Keratinocyte (primary cell): ENCODE measurements at regions not wholly inside any gene's neighbourhood (a gene's known extent, or its start where the extent isn't known, plus 50 kb on each side); places are given as distances from the start of the nearest gene placed in this dataset.

Experiments
- DNase-seq: peaks from one replicate; pipeline ENCODE4 v3.0.0-alpha.2; 2011; ENCODE audit warnings: low read depth, missing footprints, low spot score
- FAIRE-seq: peaks from 2 replicates; lab custom pipeline; 2011; peaks lifted over from hg19 to GRCh38; lab: Jason Lieb, UNC
- H2AFZ ChIP-seq: 2 replicates; pipeline ENCODE4 v1.6.0; 2012; ENCODE audit warnings: low read length, control low read depth, inconsistent platforms; ENCODE audit not compliant: control insufficient read depth
- H3K27ac ChIP-seq: 2 replicates; pipeline ENCODE4 v1.5.1; 2011; ENCODE audit warnings: low read length; ENCODE audit not compliant: control insufficient read depth, insufficient read depth
- H3K27me3 ChIP-seq: 3 replicates; pipeline ENCODE4 v1.6.0; 2011; ENCODE audit warnings: low read length; ENCODE audit not compliant: control insufficient read depth, insufficient read depth; ENCODE audit errors: extremely low read depth
- H3K36me3 ChIP-seq, 2 experiments: 2 replicates in 1 of 2; 3 replicates in 1 of 2; pipeline ENCODE4 v1.5.1; 2011; ENCODE audit warnings: low read length in 2 of 2, mild to moderate bottlenecking in 1 of 2; ENCODE audit not compliant: control insufficient read depth in 2 of 2, insufficient read depth in 2 of 2; ENCODE audit errors: extremely low read depth in 1 of 2
- H3K4me1 ChIP-seq: 3 replicates; pipeline ENCODE4 v1.5.1; 2011; ENCODE audit warnings: low read length; ENCODE audit not compliant: control insufficient read depth, insufficient read depth; ENCODE audit errors: extremely low read depth
- H3K4me2 ChIP-seq: 3 replicates; pipeline ENCODE4 v1.6.0; 2011; ENCODE audit warnings: low read depth, low read length; ENCODE audit not compliant: control insufficient read depth, insufficient read depth; ENCODE audit errors: extremely low read depth
- H3K4me3 ChIP-seq, 3 experiments: fragments of 200-600 bp in 1 of 3; sonication (generic) in 1 of 3; 2 replicates in 2 of 3; 3 replicates in 1 of 3; pipeline ENCODE4 v1.5.1; 2011 to 2016; ENCODE audit warnings: low read length in 3 of 3, mild to moderate bottlenecking in 3 of 3, control low read depth in 2 of 3, inconsistent platforms in 1 of 3, low read depth in 1 of 3, mixed read lengths in 1 of 3, mixed run types in 1 of 3, moderate library complexity in 1 of 3; ENCODE audit not compliant: control insufficient read depth in 2 of 3, insufficient read depth in 2 of 3; ENCODE audit errors: extremely low read depth in 1 of 3
- H3K79me2 ChIP-seq: 2 replicates; pipeline ENCODE4 v1.6.0; 2012; ENCODE audit warnings: low read length; ENCODE audit not compliant: control insufficient read depth, insufficient read depth
- H3K9ac ChIP-seq: 3 replicates; pipeline ENCODE4 v1.6.0; 2011; ENCODE audit warnings: low read length; ENCODE audit not compliant: control insufficient read depth, insufficient read depth; ENCODE audit errors: extremely low read depth
- H3K9me1 ChIP-seq: 3 replicates; pipeline ENCODE4 v1.6.0; 2011; ENCODE audit warnings: low read length; ENCODE audit not compliant: control insufficient read depth, insufficient read depth; ENCODE audit errors: extremely low read depth
- H3K9me3 ChIP-seq: 2 replicates; pipeline ENCODE4 v1.5.1; 2012; ENCODE audit warnings: low read depth, low read length; ENCODE audit not compliant: control insufficient read depth
- H4K20me1 ChIP-seq: 3 replicates; pipeline ENCODE4 v1.6.0; 2011; ENCODE audit warnings: low read length; ENCODE audit not compliant: control insufficient read depth, insufficient read depth; ENCODE audit errors: extremely low read depth
- EZH2 ChIP-seq: IDR thresholded peaks from one replicate; pipeline ENCODE4 v1.6.1; 2012; ENCODE audit warnings: inconsistent platforms, mild to moderate bottlenecking, low read length, moderate library complexity
- dilution Hi-C: fragments of 300-500 bp; cut with MboI; formaldehyde crosslinking; loops from one replicate; pipeline ENCODE4 v1.7.0; 2020; ENCODE audit warnings: low sequenced_read_pairs; ENCODE audit not compliant: extremely low pct_ligation_motif_present
- TF ChIP-seq, protein P1 (sequence below), 3 experiments: IDR thresholded peaks in 1 of 3; conservative IDR thresholded peaks in 1 of 3; optimal IDR thresholded peaks in 1 of 3; 2 replicates in 2 of 3; 3 replicates in 1 of 3; pipeline versions ENCODE3 to v1.5.1; 2011; ENCODE audit warnings: low read length in 3 of 3, mild to moderate bottlenecking in 3 of 3, moderate library complexity in 2 of 3, control low read depth in 1 of 3, inconsistent platforms in 1 of 3; ENCODE audit not compliant: insufficient read depth in 2 of 3; ENCODE audit errors: extremely low read depth in 1 of 3

- no peak overlapping the region for H3K9ac ChIP-seq
- no peaks in the 10 kb centered on the region for H3K4me1 ChIP-seq
- TF ChIP-seq, protein P1, sequence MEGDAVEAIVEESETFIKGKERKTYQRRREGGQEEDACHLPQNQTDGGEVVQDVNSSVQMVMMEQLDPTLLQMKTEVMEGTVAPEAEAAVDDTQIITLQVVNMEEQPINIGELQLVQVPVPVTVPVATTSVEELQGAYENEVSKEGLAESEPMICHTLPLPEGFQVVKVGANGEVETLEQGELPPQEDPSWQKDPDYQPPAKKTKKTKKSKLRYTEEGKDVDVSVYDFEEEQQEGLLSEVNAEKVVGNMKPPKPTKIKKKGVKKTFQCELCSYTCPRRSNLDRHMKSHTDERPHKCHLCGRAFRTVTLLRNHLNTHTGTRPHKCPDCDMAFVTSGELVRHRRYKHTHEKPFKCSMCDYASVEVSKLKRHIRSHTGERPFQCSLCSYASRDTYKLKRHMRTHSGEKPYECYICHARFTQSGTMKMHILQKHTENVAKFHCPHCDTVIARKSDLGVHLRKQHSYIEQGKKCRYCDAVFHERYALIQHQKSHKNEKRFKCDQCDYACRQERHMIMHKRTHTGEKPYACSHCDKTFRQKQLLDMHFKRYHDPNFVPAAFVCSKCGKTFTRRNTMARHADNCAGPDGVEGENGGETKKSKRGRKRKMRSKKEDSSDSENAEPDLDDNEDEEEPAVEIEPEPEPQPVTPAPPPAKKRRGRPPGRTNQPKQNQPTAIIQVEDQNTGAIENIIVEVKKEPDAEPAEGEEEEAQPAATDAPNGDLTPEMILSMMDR (optimal IDR thresholded peaks at IDR 0.05 in 1 of 3, IDR thresholded peaks at IDR 0.05 in 1 of 3, conservative IDR thresholded peaks at IDR 0.05 in 1 of 3; ENCODE audit: extremely low read depth in 1 of 3, insufficient read depth in 2 of 3, low read length in 3 of 3): no peak
- no peak for TF ChIP-seq EZH2
- H4K20me1 ChIP-seq: no peaks in the 10 kb centered on the region
- H3K79me2 ChIP-seq: no peaks in the 10 kb centered on the region
- no peak overlapping the region for H2AFZ ChIP-seq
- dilution Hi-C loops: no loop called here
- no peak overlapping the region for H3K4me3 ChIP-seq
- no peak for FAIRE-seq
- no peak overlapping the region for H3K27ac ChIP-seq
- H3K9me3 ChIP-seq: no peaks in the 10 kb centered on the region
- H3K9me1 ChIP-seq: no peaks in the 10 kb centered on the region
- H3K36me3 ChIP-seq: no peaks in the 10 kb centered on the region
- no peak overlapping the region for H3K4me2 ChIP-seq
- no peaks in the 10 kb centered on the region for H3K27me3 ChIP-seq
- no peak for DNase-seq
Observed at GRCh38 chr21:15148437-15148836, 83.6 kb upstream of the NRIP1 start.

- Histone ChIP-seq H4K20me1 (no peaks in the 10 kb centered on the region), H3K4me1 (no peaks in the 10 kb centered on the region), H3K36me3 (no peaks in the 10 kb centered on the region), H3K4me3 (no peak overlapping the region), H3K27ac (no peak overlapping the region), H3K9me1 (no peaks in the 10 kb centered on the region), H3K9me3 (no peaks in the 10 kb centered on the region), H2AFZ (no peak overlapping the region), H3K9ac (no peak overlapping the region), H3K4me2 (no peak overlapping the region), H3K27me3 (no peaks in the 10 kb centered on the region), H3K79me2 (no peaks in the 10 kb centered on the region)
- dilution Hi-C loops: no loop called here
- FAIRE-seq: no peak
- no peak for DNase-seq
- TF ChIP-seq EZH2: no peak
- TF ChIP-seq, protein P1 (optimal IDR thresholded peaks at IDR 0.05 in 1 of 3, IDR thresholded peaks at IDR 0.05 in 1 of 3, conservative IDR thresholded peaks at IDR 0.05 in 1 of 3; ENCODE audit: extremely low read depth in 1 of 3, insufficient read depth in 2 of 3, low read length in 3 of 3): no peak
Observed at GRCh38 chr21:15149600-15150224, 84.9 kb upstream of the NRIP1 start.
